ENCODE measurements at regions not wholly inside any gene's neighbourhood (a gene's known extent, or its start where the extent isn't known, plus 50 kb on each side); places are given as distances from the start of the nearest gene placed in this dataset.
"Not testable (repeated sequence)": the region's sequence is repeated elsewhere in the genome, so short reads cannot be mapped to it uniquely, and the experiment has no call there.

DNA sequence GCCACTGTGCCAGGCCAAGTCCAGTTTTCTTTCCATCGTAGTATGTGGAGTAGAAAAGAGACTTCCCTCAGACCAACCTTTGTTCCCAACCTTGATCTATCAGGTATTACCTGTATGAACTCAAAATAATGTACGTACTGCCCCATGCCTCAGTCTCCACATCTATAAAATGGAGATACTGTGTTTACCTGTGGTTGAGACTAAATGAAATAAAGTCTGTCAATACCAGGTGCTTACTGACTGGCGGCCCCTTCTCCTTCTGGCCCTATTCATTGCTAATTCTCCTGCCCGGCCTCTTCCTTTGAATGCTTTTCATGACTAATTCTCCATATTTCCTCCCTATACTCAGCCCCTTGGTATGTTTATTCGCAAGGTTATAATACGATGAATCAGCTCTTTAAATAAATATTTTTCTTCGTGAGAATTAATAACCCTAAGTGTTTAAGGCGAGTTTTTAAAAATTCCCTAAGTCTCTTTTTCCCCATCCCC is 89.6 kb upstream of the BASP1 start:
- peak; percentile 52 for DNase-seq (ENCODE audit: low read depth)

DNA sequence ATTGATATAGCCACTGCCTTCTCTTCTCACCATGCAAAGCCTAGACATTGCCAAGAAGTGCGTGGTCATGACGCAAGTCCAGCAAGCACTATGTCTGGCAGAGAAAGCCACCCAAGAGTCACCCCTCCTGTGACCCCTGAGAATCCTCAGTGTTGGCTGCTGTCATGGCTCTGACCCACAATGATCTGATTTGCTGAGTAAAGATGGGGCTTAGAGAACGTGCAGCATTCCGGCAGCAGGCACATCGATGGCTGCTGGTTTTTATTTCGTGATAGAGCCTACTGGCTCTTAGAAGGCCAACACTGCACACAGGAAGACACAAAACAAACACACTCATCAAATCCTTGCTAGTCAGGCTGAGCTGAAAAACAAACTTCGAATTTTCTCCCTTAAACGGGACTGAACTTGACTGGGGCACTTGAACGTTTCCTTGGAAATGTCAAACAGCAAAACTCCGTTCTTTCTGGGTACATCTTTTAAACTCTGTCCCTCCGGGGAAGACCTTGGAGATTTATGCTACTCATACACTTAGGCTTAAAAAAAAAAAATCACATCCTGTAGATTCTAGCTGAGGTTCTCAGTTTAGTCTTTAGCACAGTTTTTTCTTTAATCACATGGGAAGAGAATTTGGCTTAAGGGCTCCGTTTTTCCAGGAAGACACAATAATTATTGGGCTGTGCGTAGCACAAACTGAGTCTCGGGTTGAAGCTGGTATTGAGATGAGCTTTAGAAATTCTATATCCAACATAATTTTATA is 88.2 kb upstream of the BASP1 start:
- no peak for DNase-seq (ENCODE audit: low read depth)

GRCh38 chr5:17130302-17130701 is 87.1 kb upstream of the BASP1 start:
- not testable (repeated sequence) for DNase-seq (ENCODE audit: low read depth)

DNA sequence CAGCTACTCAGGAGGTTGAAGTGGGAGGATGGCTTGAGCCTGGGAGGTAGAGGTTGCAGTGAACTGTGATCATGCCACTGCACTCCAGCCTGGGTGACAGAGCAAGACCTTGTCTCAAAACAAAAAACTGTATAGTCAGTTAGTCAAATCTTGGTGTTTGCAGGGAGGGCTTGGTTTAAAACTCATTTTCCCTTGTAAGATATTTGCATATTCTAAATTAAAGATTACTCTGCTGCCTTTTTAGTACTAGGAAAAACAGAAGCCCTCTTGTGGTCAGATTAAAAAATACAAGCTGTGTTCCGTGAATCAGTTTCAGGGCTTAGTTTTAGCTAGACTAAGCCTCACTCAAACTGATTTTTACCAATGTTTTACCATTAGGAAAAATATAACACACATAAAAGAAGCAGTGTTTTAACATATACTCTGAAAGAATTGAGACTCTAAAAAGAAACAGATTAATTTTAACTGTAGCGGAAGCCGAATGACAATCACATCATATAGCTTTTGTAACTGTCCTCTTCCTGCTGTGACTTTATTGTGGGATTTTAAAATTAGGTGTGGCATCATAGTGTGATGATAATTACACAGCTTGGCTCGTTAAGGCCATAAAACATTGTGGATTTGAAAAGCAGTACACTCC is 84.9 kb upstream of the BASP1 start:
- no peak for DNase-seq (ENCODE audit: low read depth)

GRCh38 chr5:17135050-17135449 is 82.4 kb upstream of the BASP1 start:
- DNase-seq (ENCODE audit: low read depth), result no peak

- no peak for DNase-seq (ENCODE audit: low read depth)
Observed at GRCh38 chr5:17143335-17143734, 74.1 kb upstream of the BASP1 start.

DNA sequence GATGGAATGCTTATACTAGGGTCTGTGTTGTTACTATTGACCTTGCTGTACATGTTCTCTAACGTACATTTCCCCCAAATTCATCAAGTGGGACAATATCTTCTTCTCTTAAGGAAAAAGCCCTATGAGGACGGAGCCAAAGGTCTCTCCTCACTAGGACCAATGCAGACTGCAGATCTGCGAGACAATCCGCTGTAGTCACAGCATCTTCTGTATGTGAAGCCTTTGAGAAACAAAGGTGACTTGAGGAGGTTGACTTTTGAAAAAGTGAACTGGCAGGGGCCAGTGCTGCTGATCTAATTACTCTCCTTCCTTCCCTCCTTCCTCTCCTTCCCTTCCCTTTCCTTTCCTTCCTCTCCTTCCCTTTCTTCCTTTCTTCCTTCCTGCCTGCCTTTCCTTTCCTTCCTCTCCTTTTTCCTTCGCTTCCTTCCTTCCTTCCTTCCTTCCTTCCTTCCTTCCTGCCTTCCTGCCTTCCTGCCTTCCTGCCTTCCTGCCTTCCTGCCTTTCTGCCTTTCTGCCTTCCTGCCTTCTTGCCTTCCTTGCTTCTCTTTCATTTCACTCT is 71.1 kb upstream of the BASP1 start:
- DNase-seq (ENCODE audit: low read depth), result no peak

DNA sequence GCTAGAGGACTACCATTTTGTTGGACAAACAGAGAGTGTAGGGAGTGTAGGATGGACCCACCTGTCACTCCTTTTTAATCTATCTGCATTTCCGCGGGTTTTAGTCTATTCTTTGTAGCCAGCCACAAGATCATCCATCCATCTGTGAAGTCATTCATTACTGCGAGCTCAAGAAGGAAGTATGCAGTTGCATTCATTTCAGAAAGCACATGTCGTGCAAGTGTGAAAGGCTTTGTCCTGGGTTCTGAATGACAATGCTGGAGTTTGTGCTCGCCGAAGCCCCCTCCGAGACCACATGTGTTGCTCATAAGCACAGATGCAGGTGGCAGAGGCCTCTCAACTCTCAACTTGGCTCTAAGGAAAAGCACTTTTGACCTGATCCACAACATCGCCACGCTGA is 70.3 kb upstream of the BASP1 start:
- DNase-seq (ENCODE audit: low read depth), result no peak

DNA sequence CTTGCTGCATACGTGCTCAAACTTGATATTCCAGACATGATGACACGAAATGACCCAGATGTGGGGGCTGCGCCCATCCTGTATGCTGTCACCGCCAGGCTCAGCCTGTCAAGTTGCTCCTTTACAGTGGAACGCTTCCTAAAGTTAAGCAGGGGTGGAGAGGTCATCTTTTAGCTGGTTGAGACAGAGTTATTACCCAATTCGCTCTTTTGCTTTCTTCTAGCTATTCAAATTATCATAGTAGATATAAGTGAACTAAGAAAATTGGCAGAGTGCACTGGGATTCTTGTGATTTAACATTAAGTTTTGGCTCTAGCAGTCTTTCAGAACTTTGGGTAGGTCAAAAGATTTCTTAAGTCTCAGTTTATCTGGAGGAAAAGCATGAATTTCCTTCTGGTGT is 69.8 kb upstream of the BASP1 start:
- no peak for DNase-seq (ENCODE audit: low read depth)

- no peak for DNase-seq (ENCODE audit: low read depth)
Observed at GRCh38 chr5:17148481-17148880, 69.0 kb upstream of the BASP1 start.

GRCh38 chr5:17149786-17150185 is 67.6 kb upstream of the BASP1 start:
- no peak for DNase-seq (ENCODE audit: low read depth)

- DNase-seq (ENCODE audit: low read depth), result no peak
Observed at GRCh38 chr5:17150531-17150930, 66.9 kb upstream of the BASP1 start.

GRCh38 chr5:17151686-17152085 is 65.7 kb upstream of the BASP1 start:
- DNase-seq (ENCODE audit: low read depth), result no peak

- peak; percentile 29 for DNase-seq (ENCODE audit: low read depth)
Observed at GRCh38 chr5:17154211-17154996, 63.0 kb upstream of the BASP1 start.

DNA sequence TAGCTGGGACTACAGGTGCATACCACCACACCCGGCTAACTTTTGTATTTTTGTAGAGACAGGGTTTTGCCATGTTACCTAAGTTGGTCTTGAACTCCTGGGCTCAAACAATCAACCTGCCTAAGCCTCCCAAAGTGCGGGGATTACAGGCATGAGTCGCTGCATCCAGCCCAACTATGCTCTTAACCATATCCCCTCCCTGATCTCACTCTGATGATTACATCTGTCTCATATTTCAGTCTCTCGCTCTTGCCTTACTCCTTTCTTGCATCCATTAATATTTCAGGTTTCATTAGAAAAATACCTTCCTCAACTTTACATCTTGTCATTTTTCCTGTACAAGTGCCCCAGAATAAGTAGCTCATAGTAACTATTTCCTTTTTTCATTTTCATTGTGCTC is 61.0 kb upstream of the BASP1 start:
- no peak for DNase-seq (ENCODE audit: low read depth)

DNA sequence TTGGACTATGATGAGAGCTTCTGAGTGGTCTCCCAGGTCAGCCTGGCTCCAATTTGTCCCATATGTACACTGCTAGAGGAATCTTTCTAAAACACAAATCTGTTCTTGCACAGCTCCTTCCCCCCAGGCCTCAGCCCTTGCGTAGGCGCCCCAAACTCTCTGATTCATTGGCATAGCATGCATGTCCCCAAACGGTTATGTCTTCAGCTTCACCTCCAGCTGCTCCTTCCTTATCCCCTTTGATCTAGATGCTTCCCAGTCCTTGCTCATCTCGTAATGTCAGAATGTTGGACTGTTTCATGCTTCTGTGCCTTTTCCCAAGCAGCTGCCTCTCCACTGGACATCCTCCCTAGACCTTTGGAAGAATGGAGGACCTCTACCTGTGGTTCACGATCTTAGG is 60.1 kb upstream of the BASP1 start:
- DNase-seq (ENCODE audit: low read depth), result no peak

DNA sequence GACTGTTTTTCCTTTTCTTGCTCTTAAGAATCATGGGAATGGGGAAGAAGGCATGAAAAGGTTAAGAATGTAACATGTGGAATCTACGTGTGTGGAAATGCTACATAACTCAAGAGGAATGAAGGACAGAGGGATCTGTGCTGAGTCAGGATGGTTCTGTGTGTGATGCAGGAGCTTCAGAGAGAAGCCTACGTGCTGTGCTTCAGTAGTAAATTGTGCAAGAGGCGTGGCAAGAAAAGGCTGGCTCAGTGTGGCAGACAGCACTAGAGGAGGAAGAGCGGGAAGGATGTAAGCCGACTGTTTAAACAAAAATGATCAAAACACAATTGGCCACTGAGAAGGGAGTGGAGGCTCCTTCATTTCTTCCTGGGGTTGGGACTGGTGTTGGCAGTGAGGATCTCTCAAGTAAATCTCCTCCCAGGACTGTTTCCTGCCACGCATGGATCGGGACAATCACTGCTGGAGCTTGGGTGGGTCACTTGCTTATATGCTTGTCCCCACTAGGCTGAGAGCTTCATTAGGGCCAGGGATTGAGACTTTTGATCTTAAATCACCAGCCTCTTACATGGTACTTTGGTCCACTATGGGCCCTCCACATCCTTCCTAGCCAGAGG is 59.4 kb upstream of the BASP1 start:
- peak; percentile 82 for DNase-seq (ENCODE audit: low read depth)

GRCh38 chr5:17160756-17161040 is 56.7 kb upstream of the BASP1 start:
- no peak for DNase-seq (ENCODE audit: low read depth)

- DNase-seq (ENCODE audit: low read depth), result no peak
Observed at GRCh38 chr5:17161662-17162061, 55.8 kb upstream of the BASP1 start.

GRCh38 chr5:17163221-17163620 is 54.2 kb upstream of the BASP1 start:
- DNase-seq (ENCODE audit: low read depth), result no peak

- no peak for DNase-seq (ENCODE audit: low read depth)
Observed at GRCh38 chr5:17167171-17167891, 50.1 kb upstream of the BASP1 start.

Measured in GM04504 (cell line).